ENCODE measurements at regions not wholly inside any gene's neighbourhood (a gene's known extent, or its start where the extent isn't known, plus 50 kb on each side); places are given as distances from the start of the nearest gene placed in this dataset.

GRCh38 chr3:13136426-13136825 is 63.2 kb upstream of the IQSEC1 start:
- DNase-seq: no peak
- no peaks in the 10 kb centered on the region for H3K4me1 ChIP-seq (ENCODE audit: low read length)
- TF ChIP-seq, protein P1, sequence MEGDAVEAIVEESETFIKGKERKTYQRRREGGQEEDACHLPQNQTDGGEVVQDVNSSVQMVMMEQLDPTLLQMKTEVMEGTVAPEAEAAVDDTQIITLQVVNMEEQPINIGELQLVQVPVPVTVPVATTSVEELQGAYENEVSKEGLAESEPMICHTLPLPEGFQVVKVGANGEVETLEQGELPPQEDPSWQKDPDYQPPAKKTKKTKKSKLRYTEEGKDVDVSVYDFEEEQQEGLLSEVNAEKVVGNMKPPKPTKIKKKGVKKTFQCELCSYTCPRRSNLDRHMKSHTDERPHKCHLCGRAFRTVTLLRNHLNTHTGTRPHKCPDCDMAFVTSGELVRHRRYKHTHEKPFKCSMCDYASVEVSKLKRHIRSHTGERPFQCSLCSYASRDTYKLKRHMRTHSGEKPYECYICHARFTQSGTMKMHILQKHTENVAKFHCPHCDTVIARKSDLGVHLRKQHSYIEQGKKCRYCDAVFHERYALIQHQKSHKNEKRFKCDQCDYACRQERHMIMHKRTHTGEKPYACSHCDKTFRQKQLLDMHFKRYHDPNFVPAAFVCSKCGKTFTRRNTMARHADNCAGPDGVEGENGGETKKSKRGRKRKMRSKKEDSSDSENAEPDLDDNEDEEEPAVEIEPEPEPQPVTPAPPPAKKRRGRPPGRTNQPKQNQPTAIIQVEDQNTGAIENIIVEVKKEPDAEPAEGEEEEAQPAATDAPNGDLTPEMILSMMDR (IDR thresholded peaks at IDR 0.05; ENCODE audit: low read length): no peak
- no peak overlapping the region for H3K4me3 ChIP-seq (ENCODE audit: low read length)
- no peak overlapping the region for H3K27ac ChIP-seq (ENCODE audit: low read length)
- H4K20me1 ChIP-seq (ENCODE audit: insufficient read depth, low read length): no peaks in the 10 kb centered on the region
- H3K79me2 ChIP-seq (ENCODE audit: low read length): no peaks in the 10 kb centered on the region
- no peaks in the 10 kb centered on the region for H3F3A ChIP-seq (ENCODE audit: insufficient read depth, low read length)
- no peaks in the 10 kb centered on the region for H3K27me3 ChIP-seq (replicated peaks; ENCODE audit: insufficient read depth, low read length)
- no peak overlapping the region for H3K9ac ChIP-seq (ENCODE audit: low read length)
- no peak overlapping the region for H2AFZ ChIP-seq (ENCODE audit: low read length)
- H3K4me2 ChIP-seq (ENCODE audit: low read depth, low read length): no peak overlapping the region
- H3K36me3 ChIP-seq (replicated peaks; ENCODE audit: insufficient read depth, low read length): no peaks in the 10 kb centered on the region
- H3K9me2 ChIP-seq (replicated peaks; ENCODE audit: insufficient read depth, low read length): no peaks in the 10 kb centered on the region
- no peaks in the 10 kb centered on the region for H3K9me3 ChIP-seq (replicated peaks; ENCODE audit: insufficient read depth, low read length)

GRCh38 chr3:13135811-13136321 is 62.6 kb upstream of the IQSEC1 start:
- Histone ChIP-seq H3K9me2 (replicated peaks; ENCODE audit: insufficient read depth, low read length) (no peaks in the 10 kb centered on the region), H2AFZ (ENCODE audit: low read length) (no peak overlapping the region), H3K27me3 (replicated peaks; ENCODE audit: insufficient read depth, low read length) (no peaks in the 10 kb centered on the region), H3K79me2 (ENCODE audit: low read length) (no peaks in the 10 kb centered on the region), H3K4me2 (ENCODE audit: low read depth, low read length) (no peak overlapping the region), H3F3A (ENCODE audit: insufficient read depth, low read length) (no peaks in the 10 kb centered on the region), H3K4me1 (ENCODE audit: low read length) (no peaks in the 10 kb centered on the region), H4K20me1 (ENCODE audit: insufficient read depth, low read length) (no peaks in the 10 kb centered on the region), H3K27ac (ENCODE audit: low read length) (no peak overlapping the region), H3K9ac (ENCODE audit: low read length) (no peak overlapping the region), H3K9me3 (replicated peaks; ENCODE audit: insufficient read depth, low read length) (no peaks in the 10 kb centered on the region), H3K4me3 (ENCODE audit: low read length) (no peak overlapping the region), H3K36me3 (replicated peaks; ENCODE audit: insufficient read depth, low read length) (no peaks in the 10 kb centered on the region)
- DNase-seq: no peak
- TF ChIP-seq, protein P1 (IDR thresholded peaks at IDR 0.05; ENCODE audit: low read length): no peak
- TF ChIP-seq EZH2phosphoT487 (IDR thresholded peaks at IDR 0.05; ENCODE audit: low read length) (no peak), EZH2 (optimal IDR thresholded peaks at IDR 0.05; ENCODE audit: low read depth, low read length) (no peak)

DNA sequence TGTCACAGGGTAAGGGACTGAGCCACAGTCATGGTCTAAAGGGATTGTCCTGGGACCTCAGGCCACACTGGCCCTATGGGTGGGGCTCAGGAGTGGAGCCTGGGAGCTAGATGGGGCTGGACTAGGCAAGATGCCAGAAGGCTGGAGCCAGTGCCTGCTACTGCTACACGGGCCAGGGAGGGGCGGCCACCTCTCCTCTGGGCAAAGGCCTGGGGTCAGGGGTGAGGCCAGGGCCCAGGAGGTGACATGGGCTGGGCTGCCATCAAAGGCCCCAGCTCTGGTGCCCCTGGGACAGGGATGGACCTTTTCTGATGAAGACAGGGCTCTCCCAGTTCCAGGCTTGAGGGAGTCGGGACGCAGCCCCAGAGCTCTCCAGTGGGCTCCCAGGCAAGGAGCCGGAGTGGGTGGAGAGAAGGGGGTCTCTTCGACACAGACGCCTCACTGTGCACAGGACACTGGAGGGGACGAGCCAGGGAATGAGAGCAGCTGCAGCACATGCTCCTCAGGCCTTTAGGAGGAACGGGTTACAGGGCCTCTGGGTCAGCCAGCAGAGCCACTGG is 62.1 kb upstream of the IQSEC1 start:
- H3K9me3 ChIP-seq (replicated peaks; ENCODE audit: insufficient read depth, low read length): no peaks in the 10 kb centered on the region
- no peaks in the 10 kb centered on the region for H3F3A ChIP-seq (ENCODE audit: insufficient read depth, low read length)
- H3K4me1 ChIP-seq (ENCODE audit: low read length): no peaks in the 10 kb centered on the region
- no peaks in the 10 kb centered on the region for H3K79me2 ChIP-seq (ENCODE audit: low read length)
- H3K36me3 ChIP-seq (replicated peaks; ENCODE audit: insufficient read depth, low read length): no peaks in the 10 kb centered on the region
- no peaks in the 10 kb centered on the region for H4K20me1 ChIP-seq (ENCODE audit: insufficient read depth, low read length)
- no peak overlapping the region for H3K27ac ChIP-seq (ENCODE audit: low read length)
- H3K4me2 ChIP-seq (ENCODE audit: low read depth, low read length): no peak overlapping the region
- DNase-seq: no peak
- no peak overlapping the region for H2AFZ ChIP-seq (ENCODE audit: low read length)
- H3K9ac ChIP-seq (ENCODE audit: low read length): no peak overlapping the region
- no peaks in the 10 kb centered on the region for H3K27me3 ChIP-seq (replicated peaks; ENCODE audit: insufficient read depth, low read length)
- no peak for TF ChIP-seq EZH2 (optimal IDR thresholded peaks at IDR 0.05; ENCODE audit: low read depth, low read length)
- TF ChIP-seq EZH2phosphoT487 (IDR thresholded peaks at IDR 0.05; ENCODE audit: low read length): no peak
- TF ChIP-seq, protein P1 (IDR thresholded peaks at IDR 0.05; ENCODE audit: low read length): no peak
- no peaks in the 10 kb centered on the region for H3K9me2 ChIP-seq (replicated peaks; ENCODE audit: insufficient read depth, low read length)
- no peak overlapping the region for H3K4me3 ChIP-seq (ENCODE audit: low read length)
